H9 (cell line): ENCODE measurements at regions not wholly inside any gene's neighbourhood (a gene's known extent, or its start where the extent isn't known, plus 50 kb on each side); places are given as distances from the start of the nearest gene placed in this dataset.

Experiments
- DNase-seq: peaks from one replicate; pipeline ENCODE4 v3.0.0-alpha.2; 2017
- H2AFZ ChIP-seq: one replicate; pipeline ENCODE4 v1.6.1; 2013; ENCODE audit warnings: mild to moderate bottlenecking, low read length, control low read depth, moderate library complexity
- H2AK5ac ChIP-seq: 2 replicates; pipeline ENCODE4 v1.6.1; 2013; ENCODE audit warnings: low read length, control low read depth, mixed read lengths; ENCODE audit not compliant: insufficient read length
- H2BK120ac ChIP-seq: one replicate; pipeline ENCODE4 v1.6.1; 2013; ENCODE audit warnings: low read depth, mild to moderate bottlenecking, low read length, control low read depth, inconsistent platforms; ENCODE audit not compliant: poor library complexity, severe bottlenecking
- H2BK12ac ChIP-seq: 2 replicates; pipeline ENCODE4 v1.6.1; 2013; ENCODE audit warnings: low read length, control low read depth, mixed read lengths, low read depth; ENCODE audit not compliant: insufficient read length
- H2BK15ac ChIP-seq: 2 replicates; pipeline ENCODE4 v1.6.1; 2013; ENCODE audit warnings: low read depth, low read length, control low read depth
- H2BK20ac ChIP-seq: one replicate; pipeline ENCODE4 v1.6.1; 2013; ENCODE audit warnings: low read depth, mild to moderate bottlenecking, low read length, control low read depth, inconsistent platforms; ENCODE audit not compliant: poor library complexity, severe bottlenecking
- H2BK5ac ChIP-seq: 2 replicates; pipeline ENCODE4 v1.6.1; 2013; ENCODE audit warnings: low read length, control low read depth, mixed read lengths; ENCODE audit not compliant: insufficient read length
- H3K14ac ChIP-seq: 2 replicates; pipeline ENCODE4 v1.6.1; 2013; ENCODE audit warnings: low read length, control low read depth; ENCODE audit not compliant: insufficient read depth
- H3K18ac ChIP-seq: 2 replicates; pipeline ENCODE4 v1.6.1; 2013; ENCODE audit warnings: low read depth, mild to moderate bottlenecking, mixed read lengths, low read length, control low read depth; ENCODE audit not compliant: insufficient read length
- H3K23ac ChIP-seq: 2 replicates; pipeline ENCODE4 v1.6.1; 2013; ENCODE audit warnings: low read length, control low read depth, mixed read lengths, low read depth; ENCODE audit not compliant: insufficient read length
- H3K23me2 ChIP-seq: 2 replicates; pipeline ENCODE4 v1.6.1; 2013; ENCODE audit warnings: low read depth, mild to moderate bottlenecking, mixed read lengths, low read length, control low read depth; ENCODE audit not compliant: insufficient read length, poor library complexity, severe bottlenecking
- H3K27ac ChIP-seq: 2 replicates; pipeline ENCODE4 v1.5.1; 2013; ENCODE audit warnings: low read length, control low read depth, mixed read lengths, low read depth; ENCODE audit not compliant: insufficient read length
- H3K27me3 ChIP-seq: 2 replicates; pipeline ENCODE4 v1.6.1; 2013; ENCODE audit warnings: low read length, control low read depth, inconsistent platforms; ENCODE audit not compliant: insufficient read depth
- H3K4ac ChIP-seq: 2 replicates; pipeline ENCODE4 v1.6.1; 2013; ENCODE audit warnings: low read depth, mild to moderate bottlenecking, control low read depth, inconsistent platforms, low read length, moderate library complexity
- H3K4me1 ChIP-seq: 2 replicates; pipeline ENCODE4 v1.6.1; 2013; ENCODE audit warnings: low read length, control low read depth, inconsistent platforms; ENCODE audit not compliant: insufficient read depth
- H3K4me2 ChIP-seq: 2 replicates; pipeline ENCODE4 v1.6.1; 2013; ENCODE audit warnings: low read length, control low read depth, mixed read lengths; ENCODE audit not compliant: insufficient read length, insufficient read depth
- H3K56ac ChIP-seq: 2 replicates; pipeline ENCODE4 v1.6.1; 2013; ENCODE audit warnings: low read depth, mild to moderate bottlenecking, mixed read lengths, low read length, control low read depth; ENCODE audit not compliant: insufficient read length
- H3K79me1 ChIP-seq: 2 replicates; pipeline ENCODE4 v1.6.1; 2013; ENCODE audit warnings: low read depth, mild to moderate bottlenecking, moderate library complexity, low read length, control low read depth, inconsistent platforms; ENCODE audit not compliant: insufficient read depth, poor library complexity, severe bottlenecking
- H3K79me2 ChIP-seq: 2 replicates; pipeline ENCODE4 v1.6.1; 2013; ENCODE audit warnings: low read length, control low read depth, inconsistent platforms; ENCODE audit not compliant: insufficient read depth
- H3K9ac ChIP-seq: 2 replicates; pipeline ENCODE4 v1.6.1; 2013; ENCODE audit warnings: low read length, control low read depth, mixed read lengths; ENCODE audit not compliant: insufficient read length; ENCODE audit errors: extremely low read depth
- H3K9me3 ChIP-seq: one replicate; pipeline ENCODE4 v1.6.1; 2013; ENCODE audit warnings: low read depth, low read length, inconsistent platforms; ENCODE audit not compliant: control insufficient read depth
- H3T11ph ChIP-seq: one replicate; pipeline ENCODE4 v1.6.1; 2013; ENCODE audit warnings: mild to moderate bottlenecking, low read length, control low read depth, inconsistent platforms
- H4K20me1 ChIP-seq: one replicate; pipeline ENCODE4 v1.6.1; 2013; ENCODE audit not compliant: control insufficient read depth, insufficient read length, insufficient read depth
- H4K5ac ChIP-seq: 2 replicates; pipeline ENCODE4 v1.6.1; 2013; ENCODE audit warnings: low read depth, mild to moderate bottlenecking, mixed read lengths, low read length, control low read depth; ENCODE audit not compliant: insufficient read length
- H4K8ac ChIP-seq: replicated peaks from 2 replicates; pipeline ENCODE4 v1.6.1; 2013; ENCODE audit warnings: low read length, control low read depth, mixed read lengths, low read depth; ENCODE audit not compliant: insufficient read length
- H4K91ac ChIP-seq: 2 replicates; pipeline ENCODE4 v1.6.1; 2013; ENCODE audit warnings: low read depth, mild to moderate bottlenecking, moderate library complexity, mixed read lengths, low read length, control low read depth; ENCODE audit not compliant: insufficient read length
- H3K27ac Mint-ChIP-seq, 3 experiments: 2 replicates in 2 of 3; 3 replicates in 1 of 3; pipeline ENCODE4 v1.8.0; 2020 to 2021; ENCODE audit warnings: mixed read lengths in 3 of 3, mild to moderate bottlenecking in 1 of 3, moderate library complexity in 1 of 3
- H3K27me3 Mint-ChIP-seq: 2 replicates; pipeline ENCODE4 v1.8.0; 2021; ENCODE audit warnings: low read depth, mild to moderate bottlenecking, moderate library complexity, mixed read lengths
- H3K36me3 Mint-ChIP-seq, 3 experiments: 2 replicates in 2 of 3; 3 replicates in 1 of 3; pipeline ENCODE4 v1.8.0; 2020 to 2021; ENCODE audit warnings: low read depth in 3 of 3, mixed read lengths in 3 of 3; ENCODE audit not compliant: insufficient read depth in 1 of 3
- H3K4me1 Mint-ChIP-seq, 2 experiments: 2 replicates each; pipeline ENCODE4 v1.8.0; 2020; ENCODE audit warnings: mixed read lengths in 2 of 2
- H3K4me3 Mint-ChIP-seq, 2 experiments: 2 replicates in 1 of 2; 3 replicates in 1 of 2; pipeline ENCODE4 v1.8.0; 2020 to 2021; ENCODE audit warnings: mild to moderate bottlenecking in 2 of 2, mixed read lengths in 2 of 2, moderate library complexity in 1 of 2
- H3K9me3 Mint-ChIP-seq, 2 experiments: 2 replicates in 1 of 2; 3 replicates in 1 of 2; pipeline ENCODE4 v1.8.0; 2020; ENCODE audit warnings: mild to moderate bottlenecking in 2 of 2, mixed read lengths in 2 of 2, moderate library complexity in 1 of 2
- CTCF ChIP-seq: fragments of 200-600 bp; sonication (generic); conservative IDR thresholded peaks from 3 replicates; pipeline ENCODE4 v1.8.0; 2021; ENCODE audit warnings: antibody characterized with exemption, mild to moderate bottlenecking
- WGBS: extraction: QIAGEN DNeasy Blood & Tissue Kit; methylation state at CpG from one replicate; pipeline ENCODE4 v1.1.7; 2013; ENCODE audit warnings: missing lambda C conversion rate, low lambda C conversion rate, mixed read lengths; ENCODE audit not compliant: insufficient read length; ENCODE audit errors: extremely low coverage; 5-methylcytosine and 5-hydroxymethylcytosine counted together

GRCh38 chr7:153446490-153446889 lies 605.7 kb upstream of the DPP6 start:
- H3K27me3 Mint-ChIP-seq, result peaks cover 1% of the 10 kb centered on the region; the same call in 1 of the 2 replicates
- Histone ChIP-seq H2AK5ac (no peak overlapping the region), H4K5ac (no peak overlapping the region), H3K23ac (no peak overlapping the region), H2BK20ac (no peak overlapping the region), H3K9ac (no peak overlapping the region), H3K56ac (no peak overlapping the region), H3K4me2 (no peak overlapping the region), H2AFZ (no peak overlapping the region), H3K79me1 (no peaks in the 10 kb centered on the region), H4K8ac (no peak overlapping the region), H3K9me3 (peaks cover 24% of the 10 kb centered on the region), H3K27ac (no peak overlapping the region), H3K27me3 (no peaks in the 10 kb centered on the region), H2BK15ac (no peak overlapping the region), H2BK120ac (no peak overlapping the region), H2BK12ac (no peak overlapping the region), H4K91ac (no peak overlapping the region), H3K4me1 (no peaks in the 10 kb centered on the region), H3T11ph (no peak overlapping the region), H2BK5ac (no peak overlapping the region), H4K20me1 (no peaks in the 10 kb centered on the region), H3K18ac (no peak overlapping the region), H3K23me2 (no peaks in the 10 kb centered on the region), H3K4ac (no peak overlapping the region), H3K79me2 (no peaks in the 10 kb centered on the region), H3K14ac (no peak overlapping the region)
- peaks cover 29 to 49% of the 10 kb centered on the region in 2 experiments for H3K9me3 Mint-ChIP-seq
- H3K4me3 Mint-ChIP-seq, result no peak overlapping the region
- WGBS, result no CpG with 5 or more reads among the region's 2 CpGs
- TF ChIP-seq CTCF, result no peak
- peaks cover 0 to 20% (median 0%) of the 10 kb centered on the region in 3 experiments; a peak in 5 of 7 replicates for H3K36me3 Mint-ChIP-seq
- H3K27ac Mint-ChIP-seq, result no peak overlapping the region
- no peak for DNase-seq
- H3K4me1 Mint-ChIP-seq, result no peaks in the 10 kb centered on the region
